NCI-H187 treated with DMSO at 0.1 percent for 48 hours (cell line): ENCODE measurements at regions not wholly inside any gene's neighbourhood (a gene's known extent, or its start where the extent isn't known, plus 50 kb on each side); places are given as distances from the start of the nearest gene placed in this dataset.
A peak's percentile ranks its signal among the peaks of the same experiment; 100 is the strongest.
"Not testable (repeated sequence)": the region's sequence is repeated elsewhere in the genome, so short reads cannot be mapped to it uniquely, and the experiment has no call there.

ENCODE experiments used
- DNase-seq: peaks from one replicate; lab custom pipeline; 2025; lab: John Stamatoyannopoulos, UW

DNA sequence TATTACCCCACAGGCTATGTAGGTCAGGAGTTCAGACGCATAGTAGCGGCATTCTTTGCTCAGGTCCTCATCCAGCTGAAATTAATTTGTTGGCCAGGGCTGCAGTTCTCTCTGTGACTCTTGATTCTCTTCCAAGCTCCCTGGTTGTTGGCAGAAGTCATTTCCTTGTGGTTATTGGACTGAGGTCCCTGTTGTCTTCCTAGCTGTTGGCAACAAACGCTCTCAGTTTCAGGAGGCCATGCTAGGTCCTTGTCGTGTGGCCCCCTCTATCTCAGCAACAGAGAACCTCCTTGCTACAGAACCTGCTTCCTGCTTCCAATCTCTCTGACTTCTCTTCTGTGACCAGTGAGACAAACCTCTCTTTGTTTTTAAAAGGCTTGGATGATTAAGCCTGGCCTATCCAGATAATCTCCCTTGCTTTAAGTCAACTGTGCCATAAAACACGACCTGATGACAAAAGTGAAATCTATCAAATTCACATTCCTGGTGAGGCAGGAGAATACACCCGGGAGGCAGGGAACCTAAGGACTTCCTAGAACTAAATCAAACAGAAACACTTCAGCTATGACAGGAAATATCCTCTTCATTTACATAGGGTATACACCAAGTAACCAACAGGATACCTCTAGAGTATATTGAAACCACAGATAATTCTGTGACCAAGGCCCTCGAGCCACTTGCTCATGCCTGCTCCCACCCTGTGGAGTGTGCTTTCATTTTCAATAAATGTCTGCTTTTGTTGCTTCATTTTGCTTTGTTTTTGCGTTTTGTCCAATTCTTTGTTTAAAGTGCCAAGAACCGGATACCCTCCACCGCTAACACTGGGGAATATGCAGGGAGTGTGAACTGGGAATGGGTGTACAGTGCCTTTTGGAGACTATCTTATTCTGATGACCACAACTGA is 196.0 kb downstream of the BTBD3 start:
- no peak for DNase-seq

DNA sequence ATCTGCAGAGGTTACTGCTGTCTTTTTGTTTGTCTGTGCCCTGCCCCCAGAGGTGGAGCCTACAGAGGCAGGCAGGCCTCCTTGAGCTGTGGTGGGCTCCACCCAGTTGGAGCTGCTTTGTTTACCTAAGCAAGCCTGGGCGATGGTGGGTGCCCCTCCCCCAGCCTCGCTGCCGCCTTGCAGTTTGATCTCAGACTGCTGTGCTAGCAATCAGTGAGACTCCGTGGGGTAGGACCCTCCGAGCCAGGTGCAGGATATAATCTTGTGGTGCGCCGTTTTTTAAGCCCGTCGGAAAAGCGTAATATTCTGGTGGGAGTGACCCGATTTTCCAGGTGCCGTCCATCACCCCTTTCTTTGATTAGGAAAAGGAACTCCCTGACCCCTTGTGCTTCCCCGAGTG is 211.4 kb downstream of the BTBD3 start:
- not testable (repeated sequence) for DNase-seq

DNA sequence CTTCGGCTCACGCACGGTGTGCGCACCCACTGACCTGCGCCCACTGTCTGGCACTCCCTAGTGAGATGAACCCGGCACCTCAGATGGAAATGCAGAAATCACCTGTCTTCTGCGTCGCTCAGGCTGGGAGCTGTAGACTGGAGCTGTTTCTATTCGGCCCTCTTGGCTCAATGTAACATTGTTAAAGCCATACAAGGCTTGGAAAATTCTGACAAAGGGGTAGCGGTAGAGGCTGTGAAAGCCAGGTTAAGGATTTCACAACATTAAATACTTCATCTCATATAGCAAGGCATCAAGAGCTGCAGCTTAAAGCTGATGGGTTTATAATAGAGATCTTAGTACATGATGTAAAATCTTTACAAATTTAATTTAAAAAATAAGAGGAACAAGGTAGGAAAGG is 211.8 kb downstream of the BTBD3 start:
- DNase-seq, result not testable (repeated sequence)

DNA sequence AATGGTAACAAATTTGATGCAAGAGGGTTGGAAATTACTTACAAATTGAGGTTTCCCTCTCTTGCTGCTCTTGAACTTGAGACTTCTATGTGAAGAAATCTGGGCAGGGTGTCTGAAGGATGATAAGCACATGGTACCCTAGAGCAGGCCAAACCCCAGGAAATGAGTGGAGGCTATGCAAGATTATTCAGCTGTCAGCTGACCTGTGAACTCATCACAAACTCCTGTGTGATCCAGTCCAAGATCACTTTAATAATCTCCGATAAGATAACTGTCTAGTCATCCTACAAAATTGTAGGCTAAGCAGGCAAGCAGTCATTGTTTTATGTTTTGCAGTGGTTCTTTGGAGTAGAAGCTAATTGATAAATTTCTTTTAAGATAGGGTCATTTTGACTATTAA is 213.1 kb downstream of the BTBD3 start:
- no peak for DNase-seq

DNA sequence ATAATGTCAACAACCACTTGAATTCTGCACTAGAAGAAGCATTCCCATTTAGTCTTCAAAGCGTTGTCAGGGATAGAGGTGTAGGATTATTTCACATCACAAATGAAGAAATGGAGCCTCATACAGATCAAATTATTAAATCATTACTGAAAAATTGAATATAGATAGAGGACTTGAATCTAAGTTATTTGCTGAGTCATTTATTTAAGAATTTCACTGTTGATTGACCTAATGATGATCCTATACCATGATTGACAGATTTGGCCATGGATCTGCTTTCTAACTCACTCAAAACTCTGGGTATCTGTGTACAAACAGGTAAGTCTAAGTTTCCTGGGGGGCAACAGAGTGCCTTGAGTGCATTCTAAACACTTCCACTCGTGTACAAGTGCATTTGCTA is 215.9 kb downstream of the BTBD3 start:
- DNase-seq, result no peak

DNA sequence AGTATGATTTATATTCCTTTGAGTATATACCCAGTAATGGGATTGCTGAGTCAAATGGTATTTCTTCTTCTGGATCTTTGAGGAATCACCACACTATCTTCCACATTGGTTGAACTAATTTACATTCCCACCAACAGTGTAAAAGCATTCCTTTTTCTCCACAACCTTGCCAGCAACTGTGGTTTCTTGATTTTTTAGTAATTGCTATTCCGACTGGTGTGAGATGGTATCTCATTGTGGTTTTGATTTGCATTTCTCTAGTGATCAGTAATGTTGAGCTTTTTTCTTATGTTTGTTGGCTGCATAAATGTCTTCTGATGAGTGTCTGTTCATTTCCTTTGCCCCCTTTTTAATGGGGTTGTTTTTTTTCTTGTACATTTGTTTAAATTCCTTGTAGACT is 228.3 kb downstream of the BTBD3 start:
- DNase-seq, result not testable (repeated sequence)

DNA sequence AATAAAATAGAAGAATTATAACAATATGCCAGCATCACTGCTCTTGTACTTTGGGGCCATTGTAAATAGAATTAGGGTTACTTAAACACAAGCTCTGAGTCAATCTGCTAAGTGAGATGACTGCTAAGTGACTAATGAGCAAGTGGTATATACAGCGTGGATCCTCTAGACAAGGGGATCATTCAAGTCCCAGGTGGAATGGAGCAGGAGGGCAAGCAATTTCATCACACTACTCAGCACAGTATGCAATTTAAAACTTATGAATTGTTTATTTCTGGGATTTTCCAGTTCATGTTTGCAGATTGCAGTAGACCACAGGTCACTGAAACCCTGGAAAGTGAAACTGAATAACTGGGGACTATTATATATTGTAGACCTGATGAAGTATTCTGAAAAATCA is 235.3 kb downstream of the BTBD3 start:
- DNase-seq, result no peak

DNA sequence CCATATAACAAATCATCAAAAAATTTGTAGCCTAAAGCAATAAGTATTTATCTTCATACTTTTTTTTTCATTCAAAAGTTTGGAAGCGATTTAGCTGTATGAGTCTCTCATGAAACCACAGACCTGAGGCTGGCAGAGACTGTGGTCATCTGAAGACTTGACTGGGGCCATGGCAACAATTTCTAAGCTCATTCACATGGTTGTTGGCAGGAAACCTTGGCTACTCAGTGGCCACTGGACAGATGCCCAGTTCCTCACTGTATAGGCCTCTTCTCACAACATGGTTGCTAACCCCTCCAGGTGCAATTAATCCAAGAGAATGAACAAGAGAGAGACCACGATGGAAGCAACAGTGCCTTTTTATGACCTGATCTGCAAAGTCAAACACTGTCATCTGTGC is 235.9 kb downstream of the BTBD3 start:
- DNase-seq, result no peak

DNA sequence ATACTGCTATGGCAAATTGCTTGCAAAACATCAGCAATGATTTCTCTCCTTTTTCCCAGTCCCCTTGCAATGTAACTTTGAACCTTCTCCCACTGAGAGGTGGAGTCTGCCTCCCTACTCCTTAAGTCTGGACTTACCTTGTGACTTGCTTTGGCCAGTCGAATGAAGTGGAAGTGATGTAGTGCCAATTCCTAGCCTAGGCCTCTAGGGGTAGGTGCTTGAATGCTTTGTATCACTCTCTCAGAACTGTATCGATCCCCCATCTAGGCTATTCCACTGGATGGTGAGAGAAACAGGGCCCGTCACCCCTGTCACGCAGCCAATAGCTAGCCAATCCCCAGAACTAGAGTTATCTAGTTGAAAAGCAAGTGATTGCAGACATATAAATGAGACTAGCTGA is 238.6 kb downstream of the BTBD3 start:
- no peak for DNase-seq

DNA sequence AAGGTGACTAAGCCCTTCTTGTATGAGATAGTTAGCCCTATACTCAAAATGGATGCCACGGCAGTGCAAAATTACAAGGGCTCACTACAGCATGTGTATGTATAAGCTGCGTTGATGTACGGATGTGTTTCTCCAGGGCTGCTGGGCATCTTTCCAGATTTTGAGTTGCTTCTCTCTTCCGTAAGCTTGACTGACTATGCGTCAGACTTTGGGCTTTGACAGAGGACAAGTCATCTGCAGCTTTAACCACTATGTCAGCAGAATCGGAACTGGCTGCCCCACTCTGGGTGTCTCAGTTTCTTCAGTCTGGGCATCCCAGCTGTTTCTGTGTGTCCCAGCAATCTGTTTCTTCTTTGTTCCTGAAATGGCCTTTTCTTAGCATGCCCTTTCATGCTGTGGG is 241.6 kb downstream of the BTBD3 start:
- no peak for DNase-seq

DNA sequence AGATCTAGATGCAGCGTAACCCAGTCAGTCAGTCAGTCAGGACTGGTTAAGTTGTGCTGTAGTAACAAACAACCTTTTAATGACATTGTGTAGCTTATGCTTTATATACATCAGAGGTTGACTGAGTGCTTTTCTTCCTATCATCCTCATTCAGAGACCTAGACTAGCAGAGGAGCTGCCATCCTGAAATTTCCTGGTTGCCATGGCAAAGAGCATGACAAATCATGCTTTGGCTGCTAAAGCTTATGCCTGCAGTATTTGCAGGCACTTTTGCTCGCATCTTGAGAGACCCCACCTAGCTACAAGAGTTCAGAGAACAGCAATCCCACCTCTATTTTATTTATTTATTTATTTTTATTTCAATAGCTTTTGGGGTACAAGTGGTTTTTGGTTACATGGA is 244.0 kb downstream of the BTBD3 start:
- no peak for DNase-seq

DNA sequence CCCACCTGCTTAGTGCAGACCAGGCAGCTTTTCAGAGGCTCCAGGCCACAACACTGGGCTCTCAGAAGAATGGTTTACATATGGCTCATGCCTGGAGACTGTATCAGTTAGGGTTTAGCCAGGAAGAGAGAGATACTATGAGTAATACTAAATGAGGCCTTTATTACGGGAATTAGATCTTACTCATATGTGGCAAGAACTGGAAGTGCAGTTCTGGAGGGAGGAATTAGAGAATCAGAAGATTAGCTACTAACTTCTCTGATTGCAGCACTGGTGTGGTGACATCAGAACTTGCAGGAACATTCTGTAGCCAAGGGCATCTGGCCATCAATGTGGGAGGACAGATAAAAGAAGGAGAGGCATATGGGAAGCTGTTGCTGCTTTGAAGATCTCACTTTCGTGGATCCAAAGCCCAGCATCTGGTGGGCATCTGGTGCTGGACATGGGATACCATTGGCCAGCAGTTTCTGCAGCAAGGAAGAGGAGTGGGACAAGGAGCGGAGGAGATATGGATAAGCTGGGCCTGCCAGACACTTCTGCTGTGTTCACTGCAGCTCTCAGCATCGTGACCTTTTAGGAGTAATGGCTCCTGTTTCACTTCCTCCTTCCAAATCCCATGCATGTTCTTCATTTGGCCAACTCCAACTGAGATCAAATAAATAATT is 248.5 kb downstream of the BTBD3 start:
- no peak for DNase-seq

DNA sequence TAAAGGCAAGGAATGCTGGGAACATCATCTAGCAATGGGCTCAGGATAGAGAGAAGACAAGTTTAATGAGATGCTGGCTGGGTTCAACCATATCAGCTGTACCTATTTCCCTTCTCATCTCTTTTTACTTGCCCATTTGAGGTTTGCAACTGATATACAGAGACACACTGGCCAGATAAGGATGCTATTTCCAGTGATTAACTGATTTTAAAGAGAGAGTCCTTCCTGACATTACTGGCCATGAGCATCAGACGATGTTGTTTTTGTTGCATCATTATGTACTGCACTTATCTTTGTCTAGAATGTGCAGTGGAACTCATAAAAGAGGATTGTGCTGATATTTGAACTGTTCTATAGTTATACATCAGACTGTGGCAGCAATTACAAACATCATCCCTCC is 252.7 kb downstream of the BTBD3 start:
- no peak for DNase-seq

DNA sequence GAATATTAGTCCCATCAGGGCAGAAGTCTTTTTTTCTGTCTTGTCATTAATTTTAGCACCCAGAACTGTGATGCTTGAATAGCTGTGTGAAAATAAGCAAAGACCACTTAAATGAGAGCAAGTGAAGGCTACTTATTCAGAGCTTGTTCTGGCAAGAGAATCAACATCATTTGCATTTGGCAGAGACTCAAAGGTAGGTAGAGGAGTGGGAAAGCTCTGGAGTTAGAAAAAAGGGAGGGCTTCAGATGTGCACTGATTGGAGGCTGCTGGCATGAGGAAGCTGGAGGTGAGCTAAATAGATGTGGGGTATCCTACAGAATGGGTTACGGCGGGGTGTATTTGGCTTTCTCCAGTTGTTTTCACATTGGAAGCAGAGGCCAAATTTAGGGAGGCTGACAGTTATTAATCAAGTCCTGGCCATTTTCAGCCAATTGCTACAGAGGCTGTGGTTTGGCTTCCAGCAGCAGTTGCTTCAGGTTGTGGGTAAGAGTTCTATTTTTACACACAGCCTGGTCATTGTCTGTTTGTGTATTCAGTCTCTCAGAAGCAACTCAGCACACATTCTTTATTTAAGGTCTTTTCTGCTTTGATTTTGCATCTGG is 254.3 kb downstream of the BTBD3 start:
- DNase-seq, result peak; percentile 46

DNA sequence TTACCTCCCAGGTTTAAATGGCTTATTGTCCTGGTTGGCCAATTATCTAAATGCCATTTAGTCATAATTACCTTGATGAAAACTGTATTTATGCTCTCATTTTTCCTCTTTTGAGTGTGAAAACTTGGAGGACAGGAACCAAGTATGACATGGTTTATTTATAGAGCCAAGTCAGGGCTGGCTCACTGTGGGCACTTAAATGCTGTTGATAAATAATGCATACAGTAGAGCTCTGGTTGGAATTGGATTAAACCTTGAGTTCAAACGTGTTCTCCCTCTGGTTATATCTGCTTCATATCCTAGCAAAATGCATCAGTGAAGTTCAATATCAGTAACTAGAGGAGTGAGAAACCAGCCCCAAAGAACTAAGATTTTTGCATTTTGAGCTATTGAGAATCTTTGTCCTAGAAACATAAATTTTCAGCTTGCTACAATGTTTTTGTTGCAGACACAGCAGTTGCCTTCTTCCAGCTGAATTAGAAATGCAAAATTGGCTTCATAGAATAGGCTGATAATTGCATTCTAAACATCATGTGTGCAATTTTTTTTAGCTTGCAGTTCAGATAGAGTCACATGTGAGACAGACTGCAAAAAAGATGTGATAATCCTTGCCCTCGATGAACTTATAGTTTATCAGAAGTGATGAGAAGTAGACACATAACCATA is 255.8 kb downstream of the BTBD3 start:
- DNase-seq, result peak; percentile 6

DNA sequence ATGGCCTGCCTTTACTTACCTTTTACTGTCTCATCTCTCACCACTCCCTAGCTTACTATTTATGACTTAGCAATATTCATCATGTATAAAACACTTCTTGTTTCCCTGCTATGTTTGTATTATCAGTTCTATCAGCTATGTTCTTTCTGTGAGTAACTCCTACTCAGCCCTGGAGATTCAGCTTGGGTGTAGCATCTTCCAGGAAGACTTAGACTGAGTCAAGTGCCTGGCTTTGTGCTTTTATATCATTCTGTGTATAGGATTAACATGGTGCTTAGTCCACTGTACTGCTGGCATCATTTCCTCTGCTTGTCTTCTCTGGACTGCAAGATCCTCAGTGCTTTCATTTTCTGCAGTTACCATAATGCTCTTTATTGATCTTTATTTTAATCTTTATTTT is 257.8 kb downstream of the BTBD3 start:
- no peak for DNase-seq

DNA sequence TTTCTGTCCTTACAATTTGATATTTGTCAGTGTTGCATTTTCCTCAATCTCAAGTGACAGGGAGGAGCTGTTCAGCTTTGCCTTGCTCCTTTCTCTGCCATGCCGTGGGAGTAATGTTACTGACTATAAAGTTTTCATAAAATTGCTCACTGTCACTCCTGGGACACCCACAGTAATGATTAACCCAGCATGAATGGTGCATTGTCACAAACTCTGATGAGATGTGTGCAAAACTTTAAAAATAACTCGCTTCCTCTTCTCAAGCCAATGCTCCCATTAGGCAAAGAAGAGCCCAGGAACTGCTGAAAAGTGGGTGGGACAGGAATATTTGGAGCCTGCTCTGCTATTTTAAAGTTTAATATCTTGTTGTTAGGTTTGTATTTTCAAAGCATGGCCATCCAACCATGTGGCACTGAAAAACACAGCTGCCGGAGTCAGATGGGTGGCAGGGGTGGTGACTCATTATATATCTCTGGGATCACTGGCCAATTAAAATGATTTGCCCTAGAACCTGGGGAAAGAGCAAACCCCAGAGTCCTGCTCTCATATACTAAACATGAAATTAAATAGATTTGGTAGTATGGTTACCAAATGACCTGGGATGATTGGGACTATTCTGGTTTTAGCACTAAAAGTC is 260.1 kb downstream of the BTBD3 start:
- DNase-seq, result no peak

DNA sequence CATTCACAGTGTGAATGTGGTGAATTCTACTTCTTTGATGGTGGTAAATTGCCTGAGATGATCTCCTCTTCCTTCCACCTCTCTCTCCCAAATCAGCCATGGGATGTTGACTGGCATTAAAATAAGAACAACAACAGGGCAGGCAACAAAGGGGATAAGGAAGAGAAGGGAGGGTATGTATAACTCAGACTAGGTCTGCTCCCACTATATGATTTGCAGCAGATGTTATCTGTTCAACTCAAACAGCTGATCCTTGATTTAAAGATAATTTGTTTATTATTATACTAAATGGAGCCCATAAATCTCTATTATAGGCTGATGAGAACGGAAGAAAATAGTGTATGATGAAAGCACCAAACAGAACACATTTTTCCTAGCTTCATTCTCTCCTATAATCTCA is 262.0 kb downstream of the BTBD3 start:
- no peak for DNase-seq

DNA sequence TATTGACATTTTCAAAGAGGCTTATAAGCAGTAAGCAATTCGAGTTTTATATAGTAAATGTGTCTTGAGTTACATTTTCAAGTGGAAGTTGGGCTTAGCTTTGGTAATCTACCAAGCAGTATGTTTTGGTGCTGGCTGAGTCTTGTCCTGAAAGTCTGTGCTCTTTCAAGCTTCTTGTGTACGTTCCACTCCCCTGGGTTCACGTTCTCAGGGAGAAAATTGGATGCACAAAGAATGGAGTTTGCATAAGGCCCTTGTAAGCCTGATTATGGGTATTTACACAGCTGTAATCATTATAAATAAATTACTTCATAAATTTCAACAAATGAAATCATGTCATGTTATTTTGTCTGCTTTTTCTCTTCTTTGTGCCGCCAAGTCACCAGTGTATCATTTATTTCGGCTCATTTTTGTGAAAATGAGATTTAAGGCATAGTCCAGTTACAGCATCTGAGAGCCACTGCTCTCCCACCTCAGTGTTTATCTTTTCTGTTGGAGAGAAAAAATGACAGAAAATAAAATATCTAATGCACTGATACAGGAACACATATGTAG is 262.5 kb downstream of the BTBD3 start:
- peak; percentile 2 for DNase-seq

DNA sequence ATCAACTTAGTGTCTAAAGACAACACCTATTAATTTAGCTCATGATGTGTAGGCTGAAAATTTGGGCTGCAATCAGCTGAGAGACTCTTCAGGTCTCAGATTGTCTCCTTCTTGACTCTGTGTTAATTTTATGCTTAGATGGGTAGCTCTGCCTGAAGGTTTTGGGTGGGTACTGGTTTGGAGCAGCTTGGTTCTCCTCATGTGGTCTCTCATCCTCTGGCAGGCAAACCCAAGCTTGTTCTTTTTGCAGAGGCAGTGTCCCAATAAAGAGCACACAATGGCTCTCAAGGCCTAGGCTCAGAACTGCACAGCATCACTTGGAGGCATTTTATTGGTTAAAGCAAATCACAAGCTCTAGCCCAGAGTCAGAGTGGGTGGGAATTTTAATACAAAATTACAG is 280.6 kb downstream of the BTBD3 start:
- no peak for DNase-seq

DNA sequence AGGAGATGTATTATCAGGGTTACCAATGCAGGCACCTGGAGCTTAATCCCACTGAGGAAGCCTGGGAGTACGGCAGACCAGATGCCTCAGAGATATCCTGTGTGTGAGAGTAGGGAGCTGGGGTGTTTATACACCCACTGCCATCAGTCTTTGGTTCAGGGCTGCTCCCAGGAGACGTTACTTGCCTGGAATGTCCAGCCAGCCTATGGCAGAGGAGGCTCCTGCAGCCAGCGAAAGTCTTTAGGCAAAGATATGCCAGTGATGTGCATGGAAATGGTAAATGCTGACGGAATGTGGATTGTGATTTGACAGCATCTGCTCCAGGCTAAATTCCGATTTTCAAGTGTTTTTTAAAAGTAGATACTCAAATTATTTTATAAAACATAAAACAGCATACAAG is 282.0 kb downstream of the BTBD3 start:
- no peak for DNase-seq
